K562 (cell line): ENCODE measurements at regions not wholly inside any gene's neighbourhood (a gene's known extent, or its start where the extent isn't known, plus 50 kb on each side); places are given as distances from the start of the nearest gene placed in this dataset.

Source experiments
- CTCF ChIP-seq, 3 experiments: IDR thresholded peaks in 2 of 3; conservative IDR thresholded peaks in 1 of 3; 2 replicates each; pipeline ENCODE4 v1.5.1; 2011 to 2012; ENCODE audit warnings: low read length in 3 of 3, mild to moderate bottlenecking in 3 of 3, control low read depth in 2 of 3, improper control_type of control experiment in 1 of 3, inconsistent platforms in 1 of 3, low read depth in 1 of 3, mixed read lengths in 1 of 3, moderate library complexity in 1 of 3; ENCODE audit not compliant: insufficient read depth in 2 of 3
- KDM1A ChIP-seq, 2 experiments: fragments of 450-650 bp; IDR thresholded peaks; 2 replicates each; pipeline ENCODE4 v1.6.1; 2016; ENCODE audit warnings: mild to moderate bottlenecking in 2 of 2
- MTA1 ChIP-seq: fragments of 450-650 bp; IDR thresholded peaks from 2 replicates; pipeline ENCODE4 v1.6.1; 2017; ENCODE audit warnings: borderline replicate concordance
- SIX5 ChIP-seq, 2 experiments: IDR thresholded peaks; 2 replicates each; pipeline ENCODE4 v1.6.1; 2011; ENCODE audit warnings: low read length in 2 of 2, borderline replicate concordance in 1 of 2, low read depth in 1 of 2, mild to moderate bottlenecking in 1 of 2, moderate library complexity in 1 of 2; ENCODE audit not compliant: insufficient read depth in 1 of 2

DNA sequence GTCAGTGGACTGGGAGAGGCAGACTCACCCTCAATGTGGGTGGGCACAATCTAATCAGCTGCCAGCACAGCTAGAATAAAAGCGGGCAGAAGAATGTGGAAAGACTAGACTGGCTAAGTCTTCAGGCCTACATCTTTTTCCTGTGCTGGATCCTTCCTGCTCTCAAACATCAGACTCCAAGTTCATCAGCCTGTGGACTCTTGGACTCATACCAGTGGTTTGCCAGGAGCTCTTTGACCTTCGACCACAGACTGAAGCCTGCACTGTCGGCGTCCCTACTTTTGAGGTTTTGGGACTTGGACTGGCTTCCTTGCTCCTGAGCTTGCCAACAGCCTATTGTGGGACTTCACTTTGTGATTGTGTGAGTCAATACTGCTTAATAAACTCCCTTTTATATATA is 68.0 kb downstream of the CNTN3 start:
- TF ChIP-seq MTA1 = no peak
- TF ChIP-seq SIX5 (IDR thresholded peaks at IDR 0.05; ENCODE audit: borderline replicate concordance in 1 of 2, insufficient read depth in 1 of 2, low read depth in 1 of 2, low read length in 2 of 2) = no peak
- TF ChIP-seq CTCF (IDR thresholded peaks at IDR 0.05 in 2 of 3, conservative IDR thresholded peaks at IDR 0.05 in 1 of 3; ENCODE audit: insufficient read depth in 2 of 3, low read depth in 1 of 3, low read length in 3 of 3) = no peak
- no peak for TF ChIP-seq KDM1A (IDR thresholded peaks at IDR 0.05)
